HEK293T (cell line): ENCODE measurements at regions not wholly inside any gene's neighbourhood (a gene's known extent, or its start where the extent isn't known, plus 50 kb on each side); places are given as distances from the start of the nearest gene placed in this dataset.

Source experiments
- CTCF ChIA-PET: fragments of 350-600 bp; formaldehyde crosslinking; extraction: SDS; loops from one replicate; lab custom pipeline; 2021; ENCODE audit warnings: antibody characterized with exemption, inconsistent platforms; lab: Yijun Ruan, JAX
- POLR2A ChIA-PET: fragments of 350-600 bp; formaldehyde crosslinking; extraction: SDS; loops from one replicate; lab custom pipeline; 2020; ENCODE audit warnings: antibody characterized with exemption, inconsistent platforms; lab: Yijun Ruan, JAX
- DNase-seq: peaks from one replicate; pipeline ENCODE4 v3.0.0; 2012; ENCODE audit warnings: mixed read lengths; ENCODE audit errors: extremely low spot score
- ARNT ChIP-seq: fragments of 450-650 bp; IDR thresholded peaks from 2 replicates; pipeline ENCODE4 v1.6.1; 2017; ENCODE audit warnings: mild to moderate bottlenecking
- BHLHE40 ChIP-seq: fragments of 450-650 bp; IDR thresholded peaks from 2 replicates; pipeline ENCODE4 v1.6.1; 2016; ENCODE audit warnings: mild to moderate bottlenecking, moderate library complexity, borderline replicate concordance
- CTBP1 ChIP-seq: fragments of 450-650 bp; IDR thresholded peaks from 2 replicates; pipeline ENCODE4 v1.6.1; 2016; ENCODE audit warnings: borderline replicate concordance
- ELF4 ChIP-seq: fragments of 450-650 bp; IDR thresholded peaks from 2 replicates; pipeline ENCODE4 v1.6.1; 2017; ENCODE audit warnings: antibody characterized with exemption
- FOXA1 ChIP-seq: fragments of 450-650 bp; IDR thresholded peaks from 2 replicates; pipeline ENCODE4 v1.6.1; 2016; ENCODE audit warnings: mild to moderate bottlenecking
- FOXK2 ChIP-seq: fragments of 450-650 bp; IDR thresholded peaks from 2 replicates; pipeline ENCODE4 v1.6.1; 2016; ENCODE audit warnings: mild to moderate bottlenecking
- FOXM1 ChIP-seq: fragments of 450-650 bp; IDR thresholded peaks from 2 replicates; pipeline ENCODE4 v1.6.1; 2017; ENCODE audit warnings: mild to moderate bottlenecking, borderline replicate concordance
- HDGF ChIP-seq: fragments of 450-650 bp; IDR thresholded peaks from 2 replicates; pipeline ENCODE4 v1.6.1; 2017; ENCODE audit warnings: antibody characterized with exemption, borderline replicate concordance
- L3MBTL2 ChIP-seq: fragments of 450-650 bp; conservative IDR thresholded peaks from 2 replicates; pipeline ENCODE4 v1.6.1; 2016; ENCODE audit warnings: mild to moderate bottlenecking
- LEF1 ChIP-seq: fragments of 450-650 bp; IDR thresholded peaks from 2 replicates; pipeline ENCODE4 v1.6.1; 2017; ENCODE audit warnings: mild to moderate bottlenecking, borderline replicate concordance
- NFRKB ChIP-seq: fragments of 450-650 bp; IDR thresholded peaks from 2 replicates; pipeline ENCODE4 v1.6.1; 2016; ENCODE audit warnings: mild to moderate bottlenecking, moderate library complexity
- SP1 ChIP-seq: fragments of 450-650 bp; IDR thresholded peaks from 2 replicates; pipeline ENCODE4 v1.6.1; 2017
- SUZ12 ChIP-seq: fragments of 450-650 bp; IDR thresholded peaks from 2 replicates; pipeline ENCODE4 v1.6.1; 2016; ENCODE audit warnings: mild to moderate bottlenecking
- TARDBP ChIP-seq: fragments of 450-650 bp; IDR thresholded peaks from 2 replicates; pipeline ENCODE4 v1.6.1; 2016
- ZNF384 ChIP-seq: fragments of 450-650 bp; IDR thresholded peaks from 2 replicates; pipeline ENCODE4 v1.6.1; 2016
- TF ChIP-seq, protein P1 (sequence below): fragments of 450-650 bp; IDR thresholded peaks from 2 replicates; pipeline ENCODE4 v1.6.1; 2016

DNA sequence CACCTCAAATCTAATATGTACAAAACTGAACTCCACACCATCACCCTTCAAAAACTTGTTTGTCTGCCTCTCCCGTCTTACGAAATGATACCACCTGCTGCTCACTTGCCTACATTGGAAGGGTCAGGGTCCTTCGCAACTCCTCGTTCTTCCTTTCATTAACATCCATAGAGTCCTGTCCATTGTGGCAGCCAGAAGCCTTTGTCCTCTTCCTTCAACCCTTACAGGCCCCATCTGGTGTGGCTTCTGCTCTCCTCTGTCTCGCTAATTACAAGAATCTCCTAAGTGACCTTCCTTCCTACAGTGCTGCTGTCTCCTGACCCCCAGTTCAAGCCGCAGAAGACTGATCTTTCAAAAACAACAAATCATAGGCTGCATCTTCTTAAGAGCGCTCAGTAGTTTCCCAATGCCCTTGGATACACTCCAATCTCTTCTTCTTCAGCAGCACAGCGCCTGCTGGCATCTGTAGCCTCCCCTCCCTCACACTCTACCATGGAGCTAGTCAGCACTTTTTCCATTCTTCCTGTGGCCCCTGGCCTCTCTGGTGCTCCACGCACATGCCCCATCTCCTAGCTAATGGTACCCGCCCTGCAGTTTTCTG is 382.7 kb downstream of the LIG4 start:
- ChIA-PET POLR2A (no interaction called here), CTCF (no interaction called here)
- DNase-seq = no peak
- TF ChIP-seq SP1 = no peak
- no peak for TF ChIP-seq LEF1
- no peak for TF ChIP-seq CTBP1
- TF ChIP-seq SUZ12 = no peak
- no peak for TF ChIP-seq TARDBP
- TF ChIP-seq FOXA1 = no peak
- no peak for TF ChIP-seq ARNT
- no peak for TF ChIP-seq FOXK2
- no peak for TF ChIP-seq NFRKB
- TF ChIP-seq BHLHE40 = no peak
- TF ChIP-seq ELF4 = no peak

DNA sequence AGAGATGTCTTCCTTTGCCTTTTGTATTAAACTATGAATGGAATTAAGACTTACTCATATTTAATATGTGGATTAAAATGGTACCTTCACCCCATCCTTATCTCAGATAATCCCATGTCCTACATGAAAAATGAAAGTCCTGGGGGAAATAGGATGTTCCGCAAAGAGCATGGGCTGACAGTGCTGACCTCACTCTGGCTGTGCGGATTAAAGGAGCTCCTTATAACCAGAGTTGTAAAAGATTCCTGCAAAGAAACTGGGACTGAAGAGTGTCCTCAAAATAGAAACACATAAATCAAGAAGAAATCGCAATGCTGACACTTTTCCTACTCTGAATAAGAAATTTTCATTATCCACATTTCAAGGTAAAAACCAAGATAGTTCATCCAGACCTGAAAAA is 384.5 kb downstream of the LIG4 start:
- POLR2A ChIA-PET = no interaction called here
- CTCF ChIA-PET = no interaction called here
- no peak for DNase-seq
- no peak for TF ChIP-seq BHLHE40

DNA sequence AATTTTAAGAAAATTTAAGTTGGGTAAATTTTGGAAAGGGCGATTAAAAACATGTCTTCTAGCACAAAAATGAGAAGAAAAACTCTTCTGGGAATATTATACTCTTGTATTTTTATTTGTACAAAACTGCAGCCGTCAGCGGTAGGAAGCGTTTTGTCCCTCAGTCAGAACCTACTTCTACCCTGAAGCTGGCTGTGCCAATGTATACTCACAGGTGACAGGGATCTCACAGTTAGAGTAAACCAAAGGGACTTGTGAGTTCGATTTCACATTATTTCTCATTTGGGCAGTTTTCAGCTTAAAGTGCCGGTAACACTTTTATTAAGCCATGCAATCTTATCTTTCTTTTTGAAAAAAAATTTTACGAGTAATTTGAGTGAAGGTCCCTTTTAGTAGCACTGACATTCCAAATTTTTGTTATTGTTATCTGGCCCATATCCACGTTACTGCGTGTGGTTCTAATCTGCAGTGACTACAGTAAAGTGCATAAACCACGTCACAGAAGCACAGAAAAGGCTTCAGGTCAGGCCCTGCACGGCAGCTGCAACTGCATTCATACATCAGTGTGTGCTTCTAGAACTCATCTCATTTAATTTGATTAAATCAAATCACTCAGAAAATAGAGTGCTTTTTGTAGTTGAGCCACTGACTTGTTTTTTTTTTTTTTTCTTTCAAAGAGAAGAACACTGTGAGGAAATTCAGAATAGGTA is 387.3 kb downstream of the LIG4 start:
- TF ChIP-seq FOXA1 (no peak), NFRKB (no peak), SUZ12 (no peak), ARNT (no peak), FOXK2 (no peak), HDGF (no peak), FOXM1 (no peak), ZNF384 (no peak), BHLHE40 (no peak), SP1 (no peak), CTBP1 (no peak), ELF4 (no peak), LEF1 (no peak), L3MBTL2 (no peak), TARDBP (no peak)
- TF ChIP-seq, protein P1, sequence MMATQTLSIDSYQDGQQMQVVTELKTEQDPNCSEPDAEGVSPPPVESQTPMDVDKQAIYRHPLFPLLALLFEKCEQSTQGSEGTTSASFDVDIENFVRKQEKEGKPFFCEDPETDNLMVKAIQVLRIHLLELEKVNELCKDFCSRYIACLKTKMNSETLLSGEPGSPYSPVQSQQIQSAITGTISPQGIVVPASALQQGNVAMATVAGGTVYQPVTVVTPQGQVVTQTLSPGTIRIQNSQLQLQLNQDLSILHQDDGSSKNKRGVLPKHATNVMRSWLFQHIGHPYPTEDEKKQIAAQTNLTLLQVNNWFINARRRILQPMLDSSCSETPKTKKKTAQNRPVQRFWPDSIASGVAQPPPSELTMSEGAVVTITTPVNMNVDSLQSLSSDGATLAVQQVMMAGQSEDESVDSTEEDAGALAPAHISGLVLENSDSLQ = no peak
- DNase-seq = no peak
- ChIA-PET CTCF (no interaction called here), POLR2A (no interaction called here)

DNA sequence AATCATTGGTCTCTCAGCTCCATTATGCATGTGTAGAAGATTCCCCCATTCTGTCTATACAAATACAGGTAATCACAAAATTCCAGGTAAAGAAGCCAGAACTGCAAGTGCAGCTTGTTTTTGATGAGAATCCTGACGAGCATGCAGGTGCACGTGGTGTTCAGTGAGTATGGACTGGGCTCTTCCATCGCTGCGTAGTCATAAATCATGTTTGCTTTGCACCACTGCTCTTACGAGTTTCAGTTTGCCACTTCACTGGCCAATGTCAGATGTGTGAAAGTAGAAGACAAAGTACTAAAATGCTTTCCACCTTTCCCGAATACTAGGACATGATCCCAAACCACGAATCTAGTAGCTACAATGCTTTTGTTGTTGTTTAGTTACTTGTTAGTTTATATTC is 390.7 kb downstream of the LIG4 start:
- CTCF ChIA-PET = no interaction called here
- POLR2A ChIA-PET = no interaction called here
- TF ChIP-seq FOXA1 = no peak
- no peak for TF ChIP-seq CTBP1
- DNase-seq = no peak

DNA sequence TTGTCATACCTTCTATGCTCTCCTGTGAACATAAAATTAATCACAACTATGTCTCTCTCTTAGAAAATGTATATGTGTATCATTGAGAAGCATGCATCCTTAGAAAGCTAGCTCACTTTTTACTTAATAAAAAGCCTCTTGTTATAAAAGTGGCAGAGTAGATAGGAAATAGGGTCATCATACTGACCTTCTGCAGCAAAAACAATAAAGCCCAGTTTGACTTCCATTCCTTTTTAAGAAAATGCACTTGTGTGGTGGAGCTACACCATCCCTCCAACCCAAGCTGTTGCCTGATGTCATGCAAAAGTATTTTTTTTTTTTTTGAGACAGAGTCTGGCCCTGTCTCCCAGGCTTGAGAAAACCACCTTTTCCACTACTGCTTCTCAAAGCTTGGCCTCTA is 393.3 kb downstream of the LIG4 start:
- DNase-seq = no peak
- ChIA-PET CTCF (no interaction called here), POLR2A (no interaction called here)
- TF ChIP-seq FOXK2 (no peak), SP1 (no peak), SUZ12 (no peak), FOXM1 (no peak), ARNT (no peak)

DNA sequence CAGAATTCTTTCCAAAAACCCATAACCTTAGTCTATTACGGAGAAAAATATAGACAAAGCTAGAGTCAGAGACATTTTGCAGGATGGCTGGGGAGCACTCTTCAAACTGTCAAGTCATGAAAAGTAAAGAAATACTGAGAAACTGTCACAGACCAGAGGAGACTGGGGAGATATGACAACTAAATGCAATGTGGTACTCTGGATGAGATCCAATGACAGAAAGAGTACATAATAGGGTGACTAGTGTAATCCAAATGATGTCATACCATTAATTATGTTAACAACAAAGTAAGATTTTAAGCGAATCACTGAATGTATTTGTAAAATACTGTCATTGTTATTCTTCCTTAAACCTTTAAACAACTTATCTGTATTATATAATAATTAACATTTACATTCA is 393.8 kb downstream of the LIG4 start:
- no peak for DNase-seq
- CTCF ChIA-PET = no interaction called here
- TF ChIP-seq LEF1 (no peak), ZNF384 (no peak), SUZ12 (no peak), ELF4 (no peak), HDGF (no peak), FOXK2 (no peak), L3MBTL2 (no peak), FOXA1 (no peak), NFRKB (no peak), CTBP1 (no peak), SP1 (no peak), TARDBP (no peak), FOXM1 (no peak), BHLHE40 (no peak), ARNT (no peak)
- TF ChIP-seq, protein P1 = no peak
- POLR2A ChIA-PET = no interaction called here

DNA sequence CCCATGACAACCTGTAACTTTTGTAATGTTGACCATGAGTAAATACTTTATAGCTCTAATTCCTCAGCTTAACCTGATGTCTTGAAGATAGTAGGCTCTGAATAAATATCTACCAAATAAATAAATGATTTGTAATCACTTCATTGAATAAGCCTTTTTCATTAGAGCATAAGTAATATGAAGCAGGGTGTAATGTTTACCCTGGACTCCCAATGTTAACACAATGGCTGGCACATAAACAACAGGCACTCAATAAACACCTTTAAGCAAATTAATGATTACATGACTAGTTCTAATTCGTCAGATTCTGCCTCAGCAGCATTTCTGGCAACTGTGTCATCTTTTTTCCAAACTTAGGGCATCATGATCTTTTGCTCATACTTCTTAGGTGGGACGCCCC is 396.3 kb downstream of the LIG4 start:
- TF ChIP-seq SUZ12 = no peak
- TF ChIP-seq L3MBTL2 = no peak
- no peak for TF ChIP-seq ZNF384
- no peak for TF ChIP-seq TARDBP
- TF ChIP-seq ARNT = no peak
- no peak for TF ChIP-seq FOXM1
- TF ChIP-seq BHLHE40 = no peak
- no peak for TF ChIP-seq LEF1
- no peak for TF ChIP-seq SP1
- no peak for TF ChIP-seq FOXA1
- TF ChIP-seq HDGF = no peak
- TF ChIP-seq CTBP1 = no peak
- TF ChIP-seq, protein P1 = no peak
- no peak for TF ChIP-seq NFRKB
- no peak for TF ChIP-seq FOXK2
- no peak for TF ChIP-seq ELF4
- ChIA-PET CTCF (no interaction called here), POLR2A (no interaction called here)
- no peak for DNase-seq
